Peyer's patch (tissue), 4 donors: ENCODE measurements at regions not wholly inside any gene's neighbourhood (a gene's known extent, or its start where the extent isn't known, plus 50 kb on each side); places are given as distances from the start of the nearest gene placed in this dataset.

Experiments
- DNase-seq, 3 donors: peaks; one replicate each; pipeline ENCODE4 v3.0.0-alpha.2; 2017 to 2019
- H3K27ac ChIP-seq, 4 donors: fragments of 200-600 bp; sonication (generic); one replicate each; pipeline ENCODE4 v1.5.1; 2016 to 2019
- H3K27me3 ChIP-seq, 2 donors: fragments of 200-600 bp; sonication (generic); one replicate each; pipeline ENCODE4 v1.5.1; 2019
- H3K36me3 ChIP-seq, 3 donors: fragments of 200-600 bp; sonication (generic); one replicate each; pipeline ENCODE4 v1.5.1; 2016 to 2019
- H3K4me1 ChIP-seq, 4 donors: fragments of 200-600 bp; sonication (generic); one replicate each; pipeline ENCODE4 v1.5.1; 2016 to 2019
- H3K4me3 ChIP-seq, 4 donors: fragments of 200-600 bp; sonication (generic); 1 replicate in 3 of 4; 2 replicates in 1 of 4; pipeline ENCODE4 v1.5.1; 2016 to 2019; ENCODE audit warnings: mild to moderate bottlenecking in 1 of 4
- H3K9me3 ChIP-seq, 4 donors: fragments of 200-600 bp; sonication (generic); one replicate each; pipeline ENCODE4 v1.5.1; 2016 to 2019; ENCODE audit warnings: mild to moderate bottlenecking in 1 of 4
- POLR2A ChIP-seq, 2 donors: fragments of 450-650 bp; IDR thresholded peaks; one replicate each; pipeline ENCODE4 v1.5.1; 2017; ENCODE audit warnings: antibody characterized with exemption in 2 of 2, mild to moderate bottlenecking in 2 of 2, moderate library complexity in 2 of 2
- TF ChIP-seq, protein P1 (sequence below), 6 experiments: fragments of 450-650 bp in 4 of 6; fragments of 200-600 bp in 2 of 6; sonication (generic) in 1 of 6; IDR thresholded peaks; one replicate each; pipeline ENCODE4 v1.5.1; 2017 to 2019; ENCODE audit warnings: antibody characterized with exemption in 6 of 6, mild to moderate bottlenecking in 3 of 6, moderate library complexity in 1 of 6

DNA sequence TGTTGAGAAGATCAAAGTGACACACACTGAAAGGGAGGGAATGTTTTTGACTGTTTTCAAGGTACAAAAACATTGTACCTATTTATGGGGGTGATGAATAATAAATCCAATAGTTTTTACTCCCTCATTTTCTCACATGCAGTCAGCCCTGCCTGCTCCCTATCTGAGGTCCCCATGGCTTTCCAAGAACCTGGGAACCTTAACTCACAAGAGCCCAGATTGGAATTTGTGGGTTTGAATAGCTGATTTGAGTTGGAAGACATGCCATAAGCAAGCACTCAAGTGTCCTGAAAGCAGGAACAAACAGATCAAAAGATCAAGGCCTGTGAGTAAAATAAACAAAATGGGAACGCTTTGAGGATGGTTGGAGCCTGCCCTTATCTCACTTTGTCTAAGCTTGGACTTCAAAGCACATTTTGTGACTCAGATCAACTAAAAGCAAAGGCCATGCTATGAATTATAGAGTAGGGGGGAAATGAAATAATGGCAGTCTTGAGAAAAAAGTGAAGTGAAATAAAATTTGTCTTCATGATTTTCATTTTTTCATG lies 136.6 kb downstream of the LYPLAL1 start:
- Histone ChIP-seq H3K27me3 (no peaks in the 10 kb centered on the region), H3K9me3 (peaks cover 0 to 5% (median 0%) of the 10 kb centered on the region in 4 donors), H3K4me3 (no peak overlapping the region), H3K27ac (no peak overlapping the region), H3K36me3 (no peaks in the 10 kb centered on the region), H3K4me1 (no peaks in the 10 kb centered on the region)
- DNase-seq, result no peak
- no peak for TF ChIP-seq POLR2A (IDR thresholded peaks at IDR 0.05)
- TF ChIP-seq, protein P1, sequence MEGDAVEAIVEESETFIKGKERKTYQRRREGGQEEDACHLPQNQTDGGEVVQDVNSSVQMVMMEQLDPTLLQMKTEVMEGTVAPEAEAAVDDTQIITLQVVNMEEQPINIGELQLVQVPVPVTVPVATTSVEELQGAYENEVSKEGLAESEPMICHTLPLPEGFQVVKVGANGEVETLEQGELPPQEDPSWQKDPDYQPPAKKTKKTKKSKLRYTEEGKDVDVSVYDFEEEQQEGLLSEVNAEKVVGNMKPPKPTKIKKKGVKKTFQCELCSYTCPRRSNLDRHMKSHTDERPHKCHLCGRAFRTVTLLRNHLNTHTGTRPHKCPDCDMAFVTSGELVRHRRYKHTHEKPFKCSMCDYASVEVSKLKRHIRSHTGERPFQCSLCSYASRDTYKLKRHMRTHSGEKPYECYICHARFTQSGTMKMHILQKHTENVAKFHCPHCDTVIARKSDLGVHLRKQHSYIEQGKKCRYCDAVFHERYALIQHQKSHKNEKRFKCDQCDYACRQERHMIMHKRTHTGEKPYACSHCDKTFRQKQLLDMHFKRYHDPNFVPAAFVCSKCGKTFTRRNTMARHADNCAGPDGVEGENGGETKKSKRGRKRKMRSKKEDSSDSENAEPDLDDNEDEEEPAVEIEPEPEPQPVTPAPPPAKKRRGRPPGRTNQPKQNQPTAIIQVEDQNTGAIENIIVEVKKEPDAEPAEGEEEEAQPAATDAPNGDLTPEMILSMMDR (IDR thresholded peaks at IDR 0.05), result no peak

DNA sequence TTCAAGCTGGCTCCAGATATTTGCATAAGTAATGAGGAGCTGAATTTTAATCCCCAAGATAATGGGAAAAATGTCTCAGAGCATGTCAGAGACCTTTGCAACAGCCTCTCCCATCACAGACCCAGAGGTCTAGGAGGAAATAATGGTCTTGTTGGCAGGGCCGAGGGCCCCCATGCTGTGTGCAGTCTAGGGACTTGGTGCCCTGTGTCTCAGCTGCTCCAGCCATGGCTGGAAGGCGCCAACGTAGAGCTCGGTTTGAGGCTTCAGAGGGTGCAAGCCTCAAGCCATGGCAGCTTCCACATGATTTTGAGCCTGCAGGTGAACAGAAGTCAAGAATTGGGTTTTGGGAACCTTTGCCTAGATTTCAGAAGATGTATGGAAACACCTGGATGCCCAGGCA lies 134.7 kb downstream of the LYPLAL1 start:
- no peak overlapping the region for H3K4me3 ChIP-seq
- no peak for DNase-seq
- H3K9me3 ChIP-seq, result peaks cover 0 to 5% (median 0%) of the 10 kb centered on the region in 4 donors
- H3K27me3 ChIP-seq, result no peaks in the 10 kb centered on the region
- H3K36me3 ChIP-seq, result no peaks in the 10 kb centered on the region
- no peaks in the 10 kb centered on the region for H3K4me1 ChIP-seq
- TF ChIP-seq POLR2A (IDR thresholded peaks at IDR 0.05), result no peak
- TF ChIP-seq, protein P1 (IDR thresholded peaks at IDR 0.05), result no peak
- H3K27ac ChIP-seq, result no peak overlapping the region

DNA sequence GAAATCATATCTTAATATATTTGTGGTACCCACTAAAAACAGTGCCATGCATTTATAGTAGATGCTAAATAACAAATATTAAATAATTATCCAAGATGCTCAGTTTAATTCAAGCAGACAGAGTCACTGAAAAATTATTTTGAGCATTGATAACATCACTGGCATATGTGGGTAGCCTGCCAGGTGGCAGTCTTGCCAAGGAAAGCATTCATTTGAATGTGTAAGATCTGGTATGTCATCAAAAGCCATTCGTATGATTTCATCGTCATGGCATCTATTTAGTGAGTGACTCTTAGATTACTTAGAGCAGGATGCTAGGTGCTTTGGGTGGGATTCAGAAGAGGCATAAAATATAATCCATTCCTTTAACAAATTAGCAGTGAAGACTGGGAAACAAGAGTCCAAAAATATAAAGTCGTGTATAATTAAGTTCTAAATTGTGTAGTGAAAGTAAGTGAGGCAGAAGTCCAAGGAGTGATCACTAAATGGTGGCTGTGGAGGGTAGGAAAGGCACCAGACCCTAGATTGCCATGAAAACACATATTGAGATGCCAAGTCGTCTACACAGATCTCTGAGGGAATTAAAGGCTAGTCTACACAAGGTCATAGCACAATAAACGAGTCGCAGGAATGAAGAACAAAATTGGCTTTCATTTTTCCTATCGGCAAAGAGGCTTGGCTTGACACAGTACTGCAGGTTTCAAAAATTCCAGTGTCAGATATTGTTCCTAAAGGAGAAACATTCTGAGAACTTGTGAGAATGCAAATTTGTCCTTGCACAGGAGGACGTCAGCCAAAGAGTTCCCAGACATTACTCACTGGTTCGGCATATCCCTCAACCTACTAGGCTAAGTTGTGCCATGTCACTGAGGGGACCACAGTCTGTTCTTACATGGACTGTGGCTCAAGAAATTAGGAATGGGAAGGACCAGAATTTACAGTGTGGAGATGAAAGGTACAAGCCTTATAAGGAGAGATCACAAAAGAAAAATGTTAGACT lies 130.8 kb downstream of the LYPLAL1 start:
- no peak for DNase-seq
- no peak overlapping the region for H3K4me3 ChIP-seq
- H3K27me3 ChIP-seq, result no peaks in the 10 kb centered on the region
- H3K36me3 ChIP-seq, result no peaks in the 10 kb centered on the region
- no peaks in the 10 kb centered on the region for H3K4me1 ChIP-seq
- no peak overlapping the region for H3K27ac ChIP-seq
- peaks cover 0 to 5% (median 0%) of the 10 kb centered on the region in 4 donors for H3K9me3 ChIP-seq
- TF ChIP-seq, protein P1 (IDR thresholded peaks at IDR 0.05), result no peak
- no peak for TF ChIP-seq POLR2A (IDR thresholded peaks at IDR 0.05)

DNA sequence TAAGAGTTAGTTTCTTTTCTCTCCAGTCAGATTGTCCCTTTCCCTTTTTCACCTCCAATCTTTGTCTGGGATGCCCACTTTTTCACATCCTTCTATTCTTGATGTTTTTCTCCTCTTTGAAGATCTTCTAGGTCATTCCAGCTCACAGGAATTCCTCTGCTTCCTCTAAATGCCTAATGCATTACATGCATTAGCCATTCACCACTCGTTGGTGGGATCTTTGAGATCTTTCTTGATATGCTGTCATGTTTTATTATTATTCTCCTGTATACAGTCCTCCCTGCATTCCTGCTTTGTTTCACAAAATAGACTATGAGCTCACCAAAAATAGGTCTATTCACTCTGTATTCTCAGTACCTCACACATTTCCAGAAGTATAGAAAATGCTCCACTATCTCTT lies 129.0 kb downstream of the LYPLAL1 start:
- Histone ChIP-seq H3K9me3 (no peaks in the 10 kb centered on the region), H3K4me1 (no peaks in the 10 kb centered on the region), H3K27me3 (no peaks in the 10 kb centered on the region), H3K4me3 (no peak overlapping the region), H3K27ac (no peak overlapping the region), H3K36me3 (no peaks in the 10 kb centered on the region)
- TF ChIP-seq, protein P1 (IDR thresholded peaks at IDR 0.05), result no peak
- TF ChIP-seq POLR2A (IDR thresholded peaks at IDR 0.05), result no peak
- DNase-seq, result no peak

DNA sequence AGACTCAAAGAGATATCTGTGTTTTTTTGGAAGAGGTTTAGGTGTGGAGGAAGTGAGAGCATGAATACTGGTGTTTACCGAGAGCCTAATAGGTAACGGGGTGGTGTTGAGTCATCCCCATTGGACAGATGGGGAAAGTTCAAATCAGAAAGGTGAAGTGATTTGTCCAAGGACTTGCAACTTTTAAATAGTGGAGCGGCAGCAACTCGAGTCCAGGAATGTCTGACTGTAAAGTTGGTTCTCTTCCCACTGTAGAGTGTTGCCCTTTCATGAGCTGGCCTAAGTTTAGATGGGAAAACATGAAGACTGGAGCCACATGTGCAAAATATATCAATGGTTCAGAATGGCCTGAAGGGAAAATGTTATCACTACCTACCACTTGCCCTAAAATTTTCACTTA lies 125.7 kb downstream of the LYPLAL1 start:
- Histone ChIP-seq H3K27me3 (no peaks in the 10 kb centered on the region), H3K36me3 (no peaks in the 10 kb centered on the region), H3K4me1 (no peaks in the 10 kb centered on the region), H3K4me3 (no peak overlapping the region), H3K9me3 (no peaks in the 10 kb centered on the region), H3K27ac (peak overlapping the region in 1 of 4 donors; percentile 17)
- DNase-seq, result no peak
- TF ChIP-seq, protein P1 (IDR thresholded peaks at IDR 0.05), result no peak
- no peak for TF ChIP-seq POLR2A (IDR thresholded peaks at IDR 0.05)
